ENCODE measurements at regions not wholly inside any gene's neighbourhood (a gene's known extent, or its start where the extent isn't known, plus 50 kb on each side); places are given as distances from the start of the nearest gene placed in this dataset.

GRCh38 chr7:94300176-94300835 lies 94.4 kb upstream of the COL1A2 start:
- no peak for TF ChIP-seq CTCF (IDR thresholded peaks at IDR 0.05)
- Histone ChIP-seq H3K4me3 (no peak overlapping the region), H3K4me1 (no peaks in the 10 kb centered on the region), H3K27me3 (ENCODE audit: insufficient read depth in 3 of 3, low read length in 2 of 3) (no peaks in the 10 kb centered on the region), H3K36me3 (ENCODE audit: insufficient read depth in 1 of 2, low read depth in 1 of 2) (no peaks in the 10 kb centered on the region), H3K9me3 (no peaks in the 10 kb centered on the region), H3K27ac (peak overlapping the region; percentile 30)
- DNase-seq (no peak), ATAC-seq (no peak)
- intact Hi-C loops (cut with DNase I): no loop called here
- 75 to 78% (median 77%) methylated on average over 8 of the region's 8 CpGs for WGBS, 3 donors

- ATAC-seq (peak; percentile 59 to 82 (median 82)), DNase-seq (peak; percentile 74 to 82)
- Histone ChIP-seq H3K27ac (peak overlapping the region; percentile 30), H3K36me3 (ENCODE audit: insufficient read depth in 1 of 2, low read depth in 1 of 2) (no peaks in the 10 kb centered on the region), H3K4me1 (no peaks in the 10 kb centered on the region), H3K27me3 (ENCODE audit: insufficient read depth in 3 of 3, low read length in 2 of 3) (no peaks in the 10 kb centered on the region), H3K4me3 (no peak overlapping the region), H3K9me3 (no peaks in the 10 kb centered on the region)
- WGBS, 3 donors: 42 to 53% (median 50%) methylated on average over 6 of the region's 6 CpGs
- TF ChIP-seq CTCF (IDR thresholded peaks at IDR 0.05): no peak
- intact Hi-C loops (cut with DNase I): no loop called here
Measured at GRCh38 chr7:94301024-94301586, 93.6 kb upstream of the COL1A2 start.

- no peaks in the 10 kb centered on the region for H3K9me3 ChIP-seq
- WGBS, 3 donors: 66 to 73% (median 73%) methylated on average over 4 of the region's 4 CpGs
- DNase-seq (no peak), ATAC-seq (no peak)
- no peak overlapping the region for H3K4me3 ChIP-seq
- intact Hi-C loops (cut with DNase I): no loop called here
- peak overlapping the region; percentile 38 for H3K27ac ChIP-seq
- H3K27me3 ChIP-seq (ENCODE audit: insufficient read depth in 3 of 3, low read length in 2 of 3): no peaks in the 10 kb centered on the region
- no peaks in the 10 kb centered on the region for H3K36me3 ChIP-seq (ENCODE audit: insufficient read depth in 1 of 2, low read depth in 1 of 2)
- H3K4me1 ChIP-seq: no peaks in the 10 kb centered on the region
- TF ChIP-seq CTCF (IDR thresholded peaks at IDR 0.05): no peak
Measured at GRCh38 chr7:94303118-94303517, 91.6 kb upstream of the COL1A2 start.

GRCh38 chr7:94303695-94304094 lies 91.0 kb upstream of the COL1A2 start:
- 11 to 21% (median 15%) methylated on average over 7 of the region's 7 CpGs for WGBS, 3 donors
- no peaks in the 10 kb centered on the region for H3K9me3 ChIP-seq
- H3K27me3 ChIP-seq (ENCODE audit: insufficient read depth in 3 of 3, low read length in 2 of 3): no peaks in the 10 kb centered on the region
- H3K27ac ChIP-seq: peak overlapping the region; percentile 38
- H3K4me3 ChIP-seq: no peak overlapping the region
- DNase-seq (no peak), ATAC-seq (peak in 2 of 4 donors; percentile 21 to 54)
- TF ChIP-seq CTCF (IDR thresholded peaks at IDR 0.05): no peak
- H3K4me1 ChIP-seq: no peaks in the 10 kb centered on the region
- no peaks in the 10 kb centered on the region for H3K36me3 ChIP-seq (ENCODE audit: insufficient read depth in 1 of 2, low read depth in 1 of 2)
- intact Hi-C loops (cut with DNase I): no loop called here

- Histone ChIP-seq H3K27me3 (ENCODE audit: insufficient read depth in 3 of 3, low read length in 2 of 3) (no peaks in the 10 kb centered on the region), H3K36me3 (ENCODE audit: insufficient read depth in 1 of 2, low read depth in 1 of 2) (no peaks in the 10 kb centered on the region), H3K4me1 (no peaks in the 10 kb centered on the region), H3K4me3 (no peak overlapping the region), H3K9me3 (no peaks in the 10 kb centered on the region), H3K27ac (no peak overlapping the region)
- ATAC-seq (no peak), DNase-seq (no peak)
- WGBS, 3 donors: 86 to 92% (median 91%) methylated on average over 2 of the region's 2 CpGs
- TF ChIP-seq CTCF (IDR thresholded peaks at IDR 0.05): no peak
- intact Hi-C loops (cut with DNase I): no loop called here
Measured at GRCh38 chr7:94304878-94305277, 89.8 kb upstream of the COL1A2 start.

Measured in psoas muscle (tissue), 7 donors.